MM.1S (cell line): ENCODE measurements at regions not wholly inside any gene's neighbourhood (a gene's known extent, or its start where the extent isn't known, plus 50 kb on each side); places are given as distances from the start of the nearest gene placed in this dataset.

Experiments
- EZH2 ChIP-seq: fragments of 300-600 bp; sonication (generic); optimal IDR thresholded peaks from 2 replicates; pipeline ENCODE3; 2017; ENCODE audit warnings: low read depth, mild to moderate bottlenecking, antibody characterized with exemption, low read length, mixed read lengths
- EZH2phosphoT487 ChIP-seq: fragments of 300-600 bp; sonication (generic); IDR thresholded peaks from 2 replicates; pipeline ENCODE4 v1.6.1; 2018; ENCODE audit warnings: antibody characterized with exemption, low read length
- TF ChIP-seq, protein P1 (sequence below): fragments of 300-600 bp; sonication (generic); IDR thresholded peaks from 2 replicates; pipeline ENCODE4 v1.5.1; 2016; ENCODE audit warnings: antibody characterized with exemption, low read length, mixed read lengths

- TF ChIP-seq, protein P1, sequence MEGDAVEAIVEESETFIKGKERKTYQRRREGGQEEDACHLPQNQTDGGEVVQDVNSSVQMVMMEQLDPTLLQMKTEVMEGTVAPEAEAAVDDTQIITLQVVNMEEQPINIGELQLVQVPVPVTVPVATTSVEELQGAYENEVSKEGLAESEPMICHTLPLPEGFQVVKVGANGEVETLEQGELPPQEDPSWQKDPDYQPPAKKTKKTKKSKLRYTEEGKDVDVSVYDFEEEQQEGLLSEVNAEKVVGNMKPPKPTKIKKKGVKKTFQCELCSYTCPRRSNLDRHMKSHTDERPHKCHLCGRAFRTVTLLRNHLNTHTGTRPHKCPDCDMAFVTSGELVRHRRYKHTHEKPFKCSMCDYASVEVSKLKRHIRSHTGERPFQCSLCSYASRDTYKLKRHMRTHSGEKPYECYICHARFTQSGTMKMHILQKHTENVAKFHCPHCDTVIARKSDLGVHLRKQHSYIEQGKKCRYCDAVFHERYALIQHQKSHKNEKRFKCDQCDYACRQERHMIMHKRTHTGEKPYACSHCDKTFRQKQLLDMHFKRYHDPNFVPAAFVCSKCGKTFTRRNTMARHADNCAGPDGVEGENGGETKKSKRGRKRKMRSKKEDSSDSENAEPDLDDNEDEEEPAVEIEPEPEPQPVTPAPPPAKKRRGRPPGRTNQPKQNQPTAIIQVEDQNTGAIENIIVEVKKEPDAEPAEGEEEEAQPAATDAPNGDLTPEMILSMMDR, result no peak
- TF ChIP-seq EZH2 (no peak), EZH2phosphoT487 (no peak)
These were observed 231.7 kb downstream of the CRLF2 start for GRCh38 chrX:980587-981235.
